ENCODE measurements at regions not wholly inside any gene's neighbourhood (a gene's known extent, or its start where the extent isn't known, plus 50 kb on each side); places are given as distances from the start of the nearest gene placed in this dataset.
"Not testable (repeated sequence)": the region's sequence is repeated elsewhere in the genome, so short reads cannot be mapped to it uniquely, and the experiment has no call there.

- DNase-seq, result no peak
Observed at GRCh38 chr18:52220062-52220591, 119.9 kb upstream of the DCC start.

DNA sequence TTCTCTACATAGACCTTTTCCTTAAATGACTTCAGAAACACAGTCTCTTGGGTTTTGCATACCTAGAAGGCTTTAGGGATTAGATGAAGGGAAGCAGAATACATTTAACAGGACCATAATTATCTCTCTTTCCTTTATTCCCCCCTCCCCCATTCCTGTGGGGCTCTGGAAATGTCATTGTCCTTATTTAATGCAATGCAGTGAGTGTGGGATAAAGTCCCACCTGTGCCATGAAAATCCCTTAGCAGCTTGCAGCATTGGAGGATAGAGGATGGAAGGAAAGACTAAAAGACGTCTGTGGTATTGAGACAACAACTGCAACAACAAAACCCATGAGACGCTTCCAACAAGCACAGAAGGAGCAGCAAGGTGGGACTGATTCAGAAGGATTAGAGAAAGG, 117.8 kb upstream of the DCC start:
- no peak for DNase-seq

GRCh38 chr18:52227536-52227935, 112.5 kb upstream of the DCC start:
- DNase-seq, result no peak

- no peak for DNase-seq
Observed at GRCh38 chr18:52228166-52228565, 111.8 kb upstream of the DCC start.

DNA sequence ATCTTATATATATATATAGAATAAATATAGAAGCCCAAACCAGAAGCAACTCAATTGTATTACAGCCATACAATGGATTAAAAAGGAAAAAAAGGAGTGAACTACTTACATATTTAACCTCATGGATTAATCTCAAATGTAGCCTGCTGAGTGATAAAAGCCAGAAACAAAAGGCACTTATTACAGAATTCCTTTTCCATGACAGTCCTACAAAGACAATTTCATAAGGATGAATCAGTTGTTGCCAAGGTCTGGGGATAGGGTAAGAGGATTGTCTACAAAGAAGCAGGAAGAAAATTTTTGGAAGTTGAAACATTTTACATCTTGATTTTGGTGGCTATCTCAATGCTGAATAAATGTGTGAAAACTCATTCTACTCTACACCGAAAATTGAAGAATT, 103.9 kb upstream of the DCC start:
- no peak for DNase-seq

GRCh38 chr18:52237551-52237950, 102.4 kb upstream of the DCC start:
- DNase-seq, result no peak

GRCh38 chr18:52242711-52243110, 97.3 kb upstream of the DCC start:
- DNase-seq, result no peak

DNA sequence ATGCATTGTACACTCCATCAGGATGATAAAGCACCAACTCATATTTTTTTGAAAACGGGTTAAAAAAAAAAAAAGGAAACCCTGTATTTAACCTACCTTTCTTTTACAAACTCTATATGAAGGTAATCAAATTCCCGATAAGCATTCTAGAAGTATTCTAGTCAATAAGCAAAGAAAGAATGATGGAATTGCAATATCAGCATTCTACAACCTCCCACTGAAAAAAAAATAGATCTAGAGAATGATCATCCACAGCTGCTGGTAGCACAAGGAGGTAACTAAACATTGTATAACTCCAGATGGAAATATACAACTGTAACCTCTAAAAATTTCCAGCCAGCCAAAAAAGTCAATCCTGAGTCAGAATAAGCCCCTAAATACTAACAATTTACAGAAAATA, 95.3 kb upstream of the DCC start:
- no peak for DNase-seq

- no peak for DNase-seq
Observed at GRCh38 chr18:52254367-52254766, 85.6 kb upstream of the DCC start.

DNA sequence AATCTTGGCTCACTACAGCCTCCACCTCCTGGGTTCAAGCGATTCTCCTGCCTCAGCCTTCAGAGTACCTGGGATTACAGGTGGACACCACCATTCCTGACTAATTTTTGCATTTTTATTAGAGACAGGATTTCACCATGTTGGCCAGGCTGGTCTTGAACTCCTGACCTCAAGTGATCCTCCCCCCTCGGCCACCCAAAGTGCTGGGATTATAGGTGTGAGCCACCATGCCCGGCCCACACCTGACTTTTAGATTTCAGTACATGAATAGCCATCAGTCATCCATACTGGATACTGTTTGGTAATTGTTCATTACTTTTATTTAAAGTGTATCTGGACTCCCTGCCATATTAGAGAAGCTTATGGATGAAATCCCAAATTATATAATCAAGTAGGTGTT, 82.6 kb upstream of the DCC start:
- not testable (repeated sequence) for DNase-seq

GRCh38 chr18:52275817-52276216, 64.2 kb upstream of the DCC start:
- no peak for DNase-seq

GRCh38 chr18:52277785-52278184, 62.2 kb upstream of the DCC start:
- DNase-seq, result no peak

GRCh38 chr18:52278191-52278590, 61.8 kb upstream of the DCC start:
- no peak for DNase-seq

GRCh38 chr18:52280702-52281101, 59.3 kb upstream of the DCC start:
- no peak for DNase-seq

- no peak for DNase-seq
Observed at GRCh38 chr18:52283927-52284326, 56.1 kb upstream of the DCC start.

- no peak for DNase-seq
Observed at GRCh38 chr18:52286675-52287074, 53.3 kb upstream of the DCC start.

DNA sequence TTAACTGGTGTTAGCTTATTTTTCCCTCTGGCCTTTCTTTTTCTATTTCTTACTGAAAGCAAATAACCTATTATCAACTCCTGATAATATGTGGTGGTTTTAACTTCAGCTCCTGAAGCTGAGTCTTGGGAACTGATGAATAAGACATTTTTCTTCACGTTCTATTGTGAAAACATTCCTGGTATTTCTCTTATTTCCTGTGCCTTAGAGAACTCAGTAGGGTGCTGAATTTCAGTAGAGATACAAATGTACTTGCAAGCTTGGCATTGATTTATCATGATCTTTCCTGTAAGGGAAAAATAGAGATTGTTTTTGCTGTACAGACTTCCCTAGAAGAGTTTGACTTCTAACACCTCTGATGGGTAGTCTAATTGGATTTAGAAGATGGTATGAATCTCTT, 52.8 kb upstream of the DCC start:
- no peak for DNase-seq

GRCh38 chr18:52288403-52289004, 51.5 kb upstream of the DCC start:
- peak in 1 of 3 donors; percentile 1 for DNase-seq

GRCh38 chr18:52289392-52289791, 50.6 kb upstream of the DCC start:
- no peak for DNase-seq
